ENCODE measurements at regions not wholly inside any gene's neighbourhood (a gene's known extent, or its start where the extent isn't known, plus 50 kb on each side); places are given as distances from the start of the nearest gene placed in this dataset.

- H3K4me2 ChIP-seq (ENCODE audit: low read depth, low read length, poor library complexity, severe bottlenecking), result no peak overlapping the region
- no peak overlapping the region for H3K4me3 ChIP-seq (ENCODE audit: low read length, poor library complexity, severe bottlenecking)
- no peaks in the 10 kb centered on the region for H3K9me3 ChIP-seq (ENCODE audit: insufficient read depth, low read depth, low read length)
- no peaks in the 10 kb centered on the region for H3K27me3 ChIP-seq (ENCODE audit: insufficient read depth, low read length, poor library complexity, severe bottlenecking)
- no peaks in the 10 kb centered on the region for H3K36me3 ChIP-seq (ENCODE audit: insufficient read depth, low read length)
- no peaks in the 10 kb centered on the region for H3K79me2 ChIP-seq (ENCODE audit: insufficient read depth, low read length)
- H3F3A ChIP-seq (ENCODE audit: low read depth), result no peaks in the 10 kb centered on the region
- no peak overlapping the region for H3K9ac ChIP-seq (ENCODE audit: low read depth, low read length, poor library complexity, severe bottlenecking)
- H4K20me1 ChIP-seq (ENCODE audit: insufficient read depth, low read length, poor library complexity, severe bottlenecking), result no peaks in the 10 kb centered on the region
- TF ChIP-seq, protein P1, sequence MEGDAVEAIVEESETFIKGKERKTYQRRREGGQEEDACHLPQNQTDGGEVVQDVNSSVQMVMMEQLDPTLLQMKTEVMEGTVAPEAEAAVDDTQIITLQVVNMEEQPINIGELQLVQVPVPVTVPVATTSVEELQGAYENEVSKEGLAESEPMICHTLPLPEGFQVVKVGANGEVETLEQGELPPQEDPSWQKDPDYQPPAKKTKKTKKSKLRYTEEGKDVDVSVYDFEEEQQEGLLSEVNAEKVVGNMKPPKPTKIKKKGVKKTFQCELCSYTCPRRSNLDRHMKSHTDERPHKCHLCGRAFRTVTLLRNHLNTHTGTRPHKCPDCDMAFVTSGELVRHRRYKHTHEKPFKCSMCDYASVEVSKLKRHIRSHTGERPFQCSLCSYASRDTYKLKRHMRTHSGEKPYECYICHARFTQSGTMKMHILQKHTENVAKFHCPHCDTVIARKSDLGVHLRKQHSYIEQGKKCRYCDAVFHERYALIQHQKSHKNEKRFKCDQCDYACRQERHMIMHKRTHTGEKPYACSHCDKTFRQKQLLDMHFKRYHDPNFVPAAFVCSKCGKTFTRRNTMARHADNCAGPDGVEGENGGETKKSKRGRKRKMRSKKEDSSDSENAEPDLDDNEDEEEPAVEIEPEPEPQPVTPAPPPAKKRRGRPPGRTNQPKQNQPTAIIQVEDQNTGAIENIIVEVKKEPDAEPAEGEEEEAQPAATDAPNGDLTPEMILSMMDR (conservative IDR thresholded peaks at IDR 0.05; ENCODE audit: low read length), result no peak
- TF ChIP-seq EZH2phosphoT487 (IDR thresholded peaks at IDR 0.05; ENCODE audit: borderline replicate concordance), result no peak
- H3K4me1 ChIP-seq (ENCODE audit: insufficient read depth, low read length, poor library complexity, severe bottlenecking), result no peaks in the 10 kb centered on the region
- H2AFZ ChIP-seq (ENCODE audit: low read length), result no peak overlapping the region
- no peaks in the 10 kb centered on the region for H3K9me2 ChIP-seq (replicated peaks; ENCODE audit: low read depth, low read length)
Measured at GRCh38 chr3:147141516-147142288, 264.6 kb downstream of the ZIC4 start.

- no peaks in the 10 kb centered on the region for H3F3A ChIP-seq (ENCODE audit: low read depth)
- no peaks in the 10 kb centered on the region for H3K9me2 ChIP-seq (replicated peaks; ENCODE audit: low read depth, low read length)
- no peaks in the 10 kb centered on the region for H3K9me3 ChIP-seq (ENCODE audit: insufficient read depth, low read depth, low read length)
- H2AFZ ChIP-seq (ENCODE audit: low read length), result no peak overlapping the region
- H3K36me3 ChIP-seq (ENCODE audit: insufficient read depth, low read length), result no peaks in the 10 kb centered on the region
- no peak overlapping the region for H3K4me3 ChIP-seq (ENCODE audit: low read length, poor library complexity, severe bottlenecking)
- TF ChIP-seq, protein P1 (conservative IDR thresholded peaks at IDR 0.05; ENCODE audit: low read length), result no peak
- no peak for TF ChIP-seq EZH2phosphoT487 (IDR thresholded peaks at IDR 0.05; ENCODE audit: borderline replicate concordance)
- H3K9ac ChIP-seq (ENCODE audit: low read depth, low read length, poor library complexity, severe bottlenecking), result no peak overlapping the region
- H3K27me3 ChIP-seq (ENCODE audit: insufficient read depth, low read length, poor library complexity, severe bottlenecking), result no peaks in the 10 kb centered on the region
- H3K79me2 ChIP-seq (ENCODE audit: insufficient read depth, low read length), result no peaks in the 10 kb centered on the region
- H4K20me1 ChIP-seq (ENCODE audit: insufficient read depth, low read length, poor library complexity, severe bottlenecking), result no peaks in the 10 kb centered on the region
- no peak overlapping the region for H3K4me2 ChIP-seq (ENCODE audit: low read depth, low read length, poor library complexity, severe bottlenecking)
- no peaks in the 10 kb centered on the region for H3K4me1 ChIP-seq (ENCODE audit: insufficient read depth, low read length, poor library complexity, severe bottlenecking)
Measured at GRCh38 chr3:147139341-147139740, 267.0 kb downstream of the ZIC4 start.

DNA sequence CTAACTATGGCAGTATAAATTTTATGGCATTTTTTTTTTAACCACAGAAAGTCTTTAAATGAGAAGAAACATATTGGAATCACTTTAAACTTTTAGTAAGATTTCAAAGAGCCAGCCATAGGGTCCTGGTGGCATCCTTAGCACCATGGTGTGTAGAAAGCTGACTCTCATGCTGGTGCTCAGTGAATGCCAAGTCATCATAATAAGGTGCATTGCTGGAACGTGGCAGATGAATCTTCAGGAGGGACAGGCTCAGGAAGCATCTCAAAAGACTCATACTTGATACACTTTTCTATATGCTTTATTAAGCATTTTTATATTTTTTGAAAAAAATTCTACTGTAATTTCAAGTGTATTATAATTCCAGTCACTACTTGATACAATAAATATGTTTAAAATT is 274.2 kb downstream of the ZIC4 start:
- H3K27me3 ChIP-seq (ENCODE audit: insufficient read depth, low read length, poor library complexity, severe bottlenecking), result no peaks in the 10 kb centered on the region
- no peaks in the 10 kb centered on the region for H3K4me1 ChIP-seq (ENCODE audit: insufficient read depth, low read length, poor library complexity, severe bottlenecking)
- H3K4me3 ChIP-seq (ENCODE audit: low read length, poor library complexity, severe bottlenecking), result no peak overlapping the region
- H3K9ac ChIP-seq (ENCODE audit: low read depth, low read length, poor library complexity, severe bottlenecking), result no peak overlapping the region
- no peak overlapping the region for H2AFZ ChIP-seq (ENCODE audit: low read length)
- H3K4me2 ChIP-seq (ENCODE audit: low read depth, low read length, poor library complexity, severe bottlenecking), result no peak overlapping the region
- H4K20me1 ChIP-seq (ENCODE audit: insufficient read depth, low read length, poor library complexity, severe bottlenecking), result no peaks in the 10 kb centered on the region
- no peaks in the 10 kb centered on the region for H3K9me3 ChIP-seq (ENCODE audit: insufficient read depth, low read depth, low read length)
- no peak for TF ChIP-seq EZH2phosphoT487 (IDR thresholded peaks at IDR 0.05; ENCODE audit: borderline replicate concordance)
- TF ChIP-seq, protein P1 (conservative IDR thresholded peaks at IDR 0.05; ENCODE audit: low read length), result no peak
- no peaks in the 10 kb centered on the region for H3K9me2 ChIP-seq (replicated peaks; ENCODE audit: low read depth, low read length)
- no peaks in the 10 kb centered on the region for H3K79me2 ChIP-seq (ENCODE audit: insufficient read depth, low read length)
- H3K36me3 ChIP-seq (ENCODE audit: insufficient read depth, low read length), result no peaks in the 10 kb centered on the region
- H3F3A ChIP-seq (ENCODE audit: low read depth), result no peaks in the 10 kb centered on the region
